ENCODE measurements at regions not wholly inside any gene's neighbourhood (a gene's known extent, or its start where the extent isn't known, plus 50 kb on each side); places are given as distances from the start of the nearest gene placed in this dataset.

DNA sequence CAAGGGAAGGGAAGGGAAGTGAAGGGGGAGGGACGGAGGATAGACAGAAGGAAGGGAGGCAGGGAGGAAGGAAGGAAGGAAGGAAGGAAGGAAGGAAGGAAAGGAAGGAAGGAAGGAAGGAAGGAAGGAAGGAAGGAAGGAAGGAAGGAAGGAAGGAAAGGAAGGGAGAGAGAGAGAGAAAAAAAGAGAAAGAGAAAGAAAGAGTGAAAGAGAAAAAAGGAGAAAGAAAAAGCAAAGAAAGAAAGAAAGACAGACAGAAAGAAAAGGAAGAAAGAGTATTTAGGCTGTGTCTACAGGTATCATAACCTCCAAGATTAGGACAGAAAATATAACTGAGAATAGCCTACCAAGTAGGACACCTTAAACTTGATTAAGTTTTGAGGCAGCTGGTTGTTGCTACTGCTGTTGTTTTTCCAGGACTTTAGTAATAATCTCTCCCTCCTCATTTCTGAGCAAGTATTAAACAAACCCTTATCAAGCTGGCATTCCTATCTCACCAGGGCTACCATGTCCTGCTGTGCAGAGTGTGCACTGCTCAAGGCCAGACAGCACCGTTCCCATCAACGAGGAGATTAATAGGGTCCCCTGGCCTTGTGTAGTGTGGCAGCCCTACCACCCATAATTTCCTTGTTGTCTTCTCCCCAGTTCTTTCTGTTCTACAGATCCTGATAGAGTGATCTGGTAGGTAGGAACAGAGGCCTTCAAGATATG lies 90.5 kb upstream of the FHL2 start:
- TF ChIP-seq, protein P1, sequence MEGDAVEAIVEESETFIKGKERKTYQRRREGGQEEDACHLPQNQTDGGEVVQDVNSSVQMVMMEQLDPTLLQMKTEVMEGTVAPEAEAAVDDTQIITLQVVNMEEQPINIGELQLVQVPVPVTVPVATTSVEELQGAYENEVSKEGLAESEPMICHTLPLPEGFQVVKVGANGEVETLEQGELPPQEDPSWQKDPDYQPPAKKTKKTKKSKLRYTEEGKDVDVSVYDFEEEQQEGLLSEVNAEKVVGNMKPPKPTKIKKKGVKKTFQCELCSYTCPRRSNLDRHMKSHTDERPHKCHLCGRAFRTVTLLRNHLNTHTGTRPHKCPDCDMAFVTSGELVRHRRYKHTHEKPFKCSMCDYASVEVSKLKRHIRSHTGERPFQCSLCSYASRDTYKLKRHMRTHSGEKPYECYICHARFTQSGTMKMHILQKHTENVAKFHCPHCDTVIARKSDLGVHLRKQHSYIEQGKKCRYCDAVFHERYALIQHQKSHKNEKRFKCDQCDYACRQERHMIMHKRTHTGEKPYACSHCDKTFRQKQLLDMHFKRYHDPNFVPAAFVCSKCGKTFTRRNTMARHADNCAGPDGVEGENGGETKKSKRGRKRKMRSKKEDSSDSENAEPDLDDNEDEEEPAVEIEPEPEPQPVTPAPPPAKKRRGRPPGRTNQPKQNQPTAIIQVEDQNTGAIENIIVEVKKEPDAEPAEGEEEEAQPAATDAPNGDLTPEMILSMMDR (IDR thresholded peaks at IDR 0.05): no peak
- no peak overlapping the region for H3K27ac ChIP-seq
- no peak overlapping the region for H2AFZ ChIP-seq
- no peaks in the 10 kb centered on the region for H3K79me2 ChIP-seq
- H3K4me1 ChIP-seq: no peaks in the 10 kb centered on the region
- no peak overlapping the region for H3K4me2 ChIP-seq (ENCODE audit: low read length)
- no peak overlapping the region for H3K4me3 ChIP-seq (ENCODE audit: low read depth, low read length)
- no peaks in the 10 kb centered on the region for H3K9me3 ChIP-seq (ENCODE audit: control insufficient read depth, low read length)
- no peaks in the 10 kb centered on the region for H3K36me3 ChIP-seq (ENCODE audit: control insufficient read depth, insufficient read depth, low read length)
- no peak overlapping the region for H3K9ac ChIP-seq
- H3K27me3 ChIP-seq (ENCODE audit: control insufficient read depth, insufficient read depth, low read length): no peaks in the 10 kb centered on the region

DNA sequence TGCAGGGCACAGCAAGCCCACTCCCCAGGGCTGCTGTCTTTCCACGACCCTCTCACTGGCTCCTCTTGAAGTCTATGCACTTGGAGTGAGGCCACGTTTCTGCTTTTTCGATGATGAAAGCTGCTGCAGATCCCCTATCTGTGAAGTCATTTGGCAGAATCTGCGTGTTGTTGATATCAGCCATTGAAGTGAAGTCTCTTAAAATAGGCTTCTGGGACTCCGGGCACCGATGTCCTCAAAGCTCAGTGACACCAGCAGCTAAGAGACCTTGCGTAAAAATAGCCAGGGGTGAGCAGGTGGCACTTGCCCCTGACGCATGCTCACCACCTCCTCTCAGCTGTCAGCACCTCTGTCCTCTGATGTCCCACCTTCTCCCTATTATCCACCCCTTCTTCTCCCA lies 89.4 kb upstream of the FHL2 start:
- TF ChIP-seq, protein P1 (IDR thresholded peaks at IDR 0.05): no peak
- Histone ChIP-seq H3K36me3 (ENCODE audit: control insufficient read depth, insufficient read depth, low read length) (no peaks in the 10 kb centered on the region), H3K4me2 (ENCODE audit: low read length) (no peak overlapping the region), H3K4me1 (no peaks in the 10 kb centered on the region), H3K79me2 (no peaks in the 10 kb centered on the region), H2AFZ (no peak overlapping the region), H3K9ac (no peak overlapping the region), H3K27me3 (ENCODE audit: control insufficient read depth, insufficient read depth, low read length) (no peaks in the 10 kb centered on the region), H3K27ac (no peak overlapping the region), H3K4me3 (ENCODE audit: low read depth, low read length) (no peak overlapping the region), H3K9me3 (ENCODE audit: control insufficient read depth, low read length) (no peaks in the 10 kb centered on the region)

DNA sequence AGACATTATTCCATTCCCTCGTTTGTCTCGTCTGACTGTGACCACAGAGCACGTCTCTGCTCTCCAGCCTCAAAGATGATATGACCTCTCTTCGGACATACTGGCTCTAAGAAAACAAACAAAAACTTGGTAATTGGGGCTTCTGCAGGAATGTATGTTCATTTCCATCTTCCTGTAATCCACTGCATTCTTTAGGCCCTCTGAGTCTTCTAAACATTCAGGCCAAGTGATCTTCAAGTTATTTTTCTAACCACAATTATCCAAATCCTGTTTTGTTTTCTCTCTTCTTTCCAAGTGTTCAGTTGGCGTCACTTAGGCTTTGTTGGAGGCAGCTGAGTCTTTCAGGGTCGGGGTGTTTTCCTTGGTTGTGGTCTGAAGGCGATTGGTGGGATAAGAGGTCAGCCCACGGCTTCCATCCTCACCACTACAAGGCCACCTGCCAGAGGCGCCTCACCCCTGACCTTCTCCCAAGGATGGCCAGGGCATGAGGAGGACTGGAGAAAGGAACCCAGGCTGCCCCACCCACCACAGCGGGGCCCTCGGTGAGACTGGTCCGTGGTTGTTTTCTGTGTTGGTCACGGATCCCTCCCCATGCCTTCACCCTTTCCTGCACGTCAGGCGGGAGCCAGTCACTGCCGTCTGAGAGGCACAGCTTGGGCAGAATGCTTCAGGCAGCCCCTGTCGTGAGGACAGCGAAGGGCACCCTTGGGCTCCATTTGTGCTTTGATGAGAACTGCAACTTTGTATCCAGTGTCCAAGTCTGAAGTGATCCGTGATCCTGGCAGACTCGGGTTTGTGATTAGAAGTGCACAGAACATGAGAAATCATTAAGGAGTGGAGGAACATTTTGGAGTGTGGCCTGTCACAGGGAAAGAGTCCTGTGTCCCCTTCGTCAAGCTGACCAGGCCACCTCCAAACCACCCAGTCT lies 88.6 kb upstream of the FHL2 start:
- H2AFZ ChIP-seq: no peak overlapping the region
- no peaks in the 10 kb centered on the region for H3K79me2 ChIP-seq
- no peaks in the 10 kb centered on the region for H3K9me3 ChIP-seq (ENCODE audit: control insufficient read depth, low read length)
- H3K27me3 ChIP-seq (ENCODE audit: control insufficient read depth, insufficient read depth, low read length): no peaks in the 10 kb centered on the region
- no peaks in the 10 kb centered on the region for H3K4me1 ChIP-seq
- H3K4me2 ChIP-seq (ENCODE audit: low read length): no peak overlapping the region
- H3K36me3 ChIP-seq (ENCODE audit: control insufficient read depth, insufficient read depth, low read length): no peaks in the 10 kb centered on the region
- no peak overlapping the region for H3K9ac ChIP-seq
- TF ChIP-seq, protein P1 (IDR thresholded peaks at IDR 0.05): no peak
- H3K4me3 ChIP-seq (ENCODE audit: low read depth, low read length): no peak overlapping the region
- H3K27ac ChIP-seq: peak overlapping the region; percentile 54

DNA sequence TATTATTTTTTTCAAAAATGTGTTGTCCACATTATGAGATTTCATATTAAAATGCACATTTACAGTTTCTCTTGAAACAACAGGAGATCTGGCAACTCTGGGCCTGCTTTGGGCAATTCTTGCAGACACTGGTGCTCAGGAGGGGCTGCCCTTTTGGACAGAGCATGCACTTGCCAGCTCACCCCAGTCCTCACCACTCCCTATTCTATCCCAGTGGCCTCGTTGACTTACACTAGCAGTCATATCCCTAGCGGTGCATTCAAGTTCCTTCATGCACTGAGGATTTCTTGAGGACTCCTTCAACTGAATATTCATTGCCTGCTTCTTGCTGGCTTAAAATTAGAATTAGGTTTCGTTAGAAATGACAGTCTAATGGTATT lies 87.9 kb upstream of the FHL2 start:
- no peaks in the 10 kb centered on the region for H3K4me1 ChIP-seq
- H3K4me3 ChIP-seq (ENCODE audit: low read depth, low read length): no peak overlapping the region
- no peak overlapping the region for H3K27ac ChIP-seq
- H3K9ac ChIP-seq: no peak overlapping the region
- no peaks in the 10 kb centered on the region for H3K36me3 ChIP-seq (ENCODE audit: control insufficient read depth, insufficient read depth, low read length)
- no peaks in the 10 kb centered on the region for H3K9me3 ChIP-seq (ENCODE audit: control insufficient read depth, low read length)
- H3K79me2 ChIP-seq: no peaks in the 10 kb centered on the region
- TF ChIP-seq, protein P1 (IDR thresholded peaks at IDR 0.05): no peak
- no peak overlapping the region for H3K4me2 ChIP-seq (ENCODE audit: low read length)
- H2AFZ ChIP-seq: no peak overlapping the region
- no peaks in the 10 kb centered on the region for H3K27me3 ChIP-seq (ENCODE audit: control insufficient read depth, insufficient read depth, low read length)
